ENCODE measurements at regions not wholly inside any gene's neighbourhood (a gene's known extent, or its start where the extent isn't known, plus 50 kb on each side); places are given as distances from the start of the nearest gene placed in this dataset.

DNA sequence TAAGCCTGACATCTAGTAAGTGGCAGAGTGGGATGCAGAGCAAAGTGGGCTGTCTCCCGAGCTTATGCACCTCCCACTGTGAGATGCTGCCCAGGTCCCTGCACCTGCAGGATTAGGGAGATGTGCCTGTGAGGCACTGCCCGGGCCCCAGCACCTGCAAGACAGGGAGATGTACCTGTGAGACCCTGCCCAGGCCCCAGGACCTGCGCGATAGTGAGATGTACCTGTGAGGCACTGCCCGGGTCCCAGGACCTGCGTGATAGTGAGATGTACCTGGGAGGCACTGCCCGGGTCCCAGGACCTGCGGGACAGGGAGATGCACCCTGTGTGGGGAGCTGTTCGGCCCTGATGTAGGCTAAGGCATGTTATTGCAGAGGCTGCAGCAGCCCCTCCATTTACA is 622.8 kb downstream of the PTPRU start:
- no peaks in the 10 kb centered on the region for H3K36me3 ChIP-seq
- DNase-seq (no peak), ATAC-seq (no peak)
- intact Hi-C loops (cut with DNase I; ENCODE audit: low total_unique reads), result no loop called here
- peaks cover 0 to 6% (median 0%) of the 10 kb centered on the region in 3 donors for H3K27me3 ChIP-seq
- TF ChIP-seq POLR2A (IDR thresholded peaks at IDR 0.05), result no peak
- no peak overlapping the region for H3K27ac ChIP-seq
- H3K4me1 ChIP-seq, result no peaks in the 10 kb centered on the region
- H3K9me3 ChIP-seq, result peaks cover 0 to 8% (median 5%) of the 10 kb centered on the region in 3 donors
- in situ Hi-C loops (cut with MboI; ENCODE audit: low sequenced_read_pairs in 4 of 4), result no loop called here
- no peak overlapping the region for H3K4me3 ChIP-seq

DNA sequence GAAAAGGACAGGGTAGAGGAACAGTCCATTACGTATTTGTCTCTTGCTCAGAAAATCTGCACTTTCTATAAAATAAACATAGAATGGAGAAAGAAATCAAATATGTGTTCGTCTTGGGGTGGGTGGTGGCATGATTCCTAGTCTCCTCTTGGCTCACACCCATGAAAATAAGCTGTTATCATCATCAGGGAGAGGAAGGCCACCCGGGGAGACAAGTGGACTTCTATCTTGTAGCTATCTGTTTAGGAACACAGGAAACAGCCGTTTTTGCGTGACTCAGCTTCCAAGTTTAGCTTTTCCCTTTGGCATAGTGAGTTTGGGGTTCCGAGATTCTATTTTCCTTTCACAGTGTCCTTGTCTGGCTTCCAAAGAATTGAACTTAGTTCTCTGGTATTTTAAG is 622.3 kb downstream of the PTPRU start:
- H3K9me3 ChIP-seq, result peaks cover 0 to 8% (median 5%) of the 10 kb centered on the region in 3 donors
- intact Hi-C loops (cut with DNase I; ENCODE audit: low total_unique reads) (no loop called here), in situ Hi-C loops (cut with MboI; ENCODE audit: low sequenced_read_pairs in 4 of 4) (no loop called here)
- H3K27me3 ChIP-seq, result peaks cover 0 to 6% (median 0%) of the 10 kb centered on the region in 3 donors
- no peak for DNase-seq
- no peaks in the 10 kb centered on the region for H3K4me1 ChIP-seq
- H3K4me3 ChIP-seq, result no peak overlapping the region
- H3K36me3 ChIP-seq, result no peaks in the 10 kb centered on the region
- TF ChIP-seq POLR2A (IDR thresholded peaks at IDR 0.05) (no peak), CTCF (IDR thresholded peaks at IDR 0.05 in 4 of 5, conservative IDR thresholded peaks at IDR 0.05 in 1 of 5) (no peak)
- H3K27ac ChIP-seq, result no peak overlapping the region
- ATAC-seq, result no peak

DNA sequence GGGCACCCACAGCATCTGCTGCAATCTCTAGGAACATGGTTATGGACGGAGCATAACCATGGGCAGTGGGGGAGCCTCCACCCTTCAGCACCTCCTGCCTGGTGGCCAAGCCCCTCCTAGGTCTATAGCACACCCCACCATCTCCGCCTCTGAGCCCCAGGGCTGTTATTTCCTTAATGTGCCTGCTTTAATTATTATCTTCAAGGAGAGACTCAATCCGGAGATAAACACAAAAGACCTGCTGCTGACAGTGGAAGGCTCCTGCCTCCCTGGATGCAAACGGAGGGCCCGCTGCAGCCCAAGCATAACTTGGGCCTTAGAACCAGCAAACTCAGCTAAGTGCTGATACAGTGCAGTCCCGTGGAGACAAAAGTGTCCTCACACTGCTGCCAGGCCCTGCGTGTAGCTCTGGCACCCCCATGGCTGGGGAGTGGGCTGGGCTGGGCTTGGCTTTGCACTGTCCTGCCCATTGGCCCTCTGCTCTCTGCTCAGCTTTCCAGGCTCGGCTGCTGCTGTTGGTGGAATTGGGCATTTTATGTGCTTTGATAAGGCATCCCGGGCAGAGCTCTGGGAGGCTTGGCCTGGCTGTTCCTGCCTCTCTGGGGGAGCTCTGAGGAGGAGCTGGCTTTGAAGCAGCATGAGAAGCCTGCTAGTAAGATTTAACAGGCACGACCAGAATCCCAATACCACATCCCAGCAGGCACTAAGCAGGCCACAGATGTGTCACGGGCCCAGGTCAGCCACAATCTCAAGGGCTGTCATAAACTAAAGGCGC is 620.2 kb downstream of the PTPRU start:
- Histone ChIP-seq H3K36me3 (no peaks in the 10 kb centered on the region), H3K4me1 (no peaks in the 10 kb centered on the region), H3K27me3 (peaks cover 0 to 6% (median 2%) of the 10 kb centered on the region in 3 donors), H3K4me3 (no peak overlapping the region), H3K27ac (no peak overlapping the region), H3K9me3 (peaks cover 0 to 8% (median 5%) of the 10 kb centered on the region in 3 donors)
- DNase-seq (no peak), ATAC-seq (no peak)
- in situ Hi-C loops (cut with MboI; ENCODE audit: low sequenced_read_pairs in 4 of 4), result no loop called here
- TF ChIP-seq POLR2A (IDR thresholded peaks at IDR 0.05), result no peak
- TF ChIP-seq CTCF (IDR thresholded peaks at IDR 0.05 in 4 of 5, conservative IDR thresholded peaks at IDR 0.05 in 1 of 5), result no peak
- intact Hi-C loops (cut with DNase I; ENCODE audit: low total_unique reads), result no loop called here

DNA sequence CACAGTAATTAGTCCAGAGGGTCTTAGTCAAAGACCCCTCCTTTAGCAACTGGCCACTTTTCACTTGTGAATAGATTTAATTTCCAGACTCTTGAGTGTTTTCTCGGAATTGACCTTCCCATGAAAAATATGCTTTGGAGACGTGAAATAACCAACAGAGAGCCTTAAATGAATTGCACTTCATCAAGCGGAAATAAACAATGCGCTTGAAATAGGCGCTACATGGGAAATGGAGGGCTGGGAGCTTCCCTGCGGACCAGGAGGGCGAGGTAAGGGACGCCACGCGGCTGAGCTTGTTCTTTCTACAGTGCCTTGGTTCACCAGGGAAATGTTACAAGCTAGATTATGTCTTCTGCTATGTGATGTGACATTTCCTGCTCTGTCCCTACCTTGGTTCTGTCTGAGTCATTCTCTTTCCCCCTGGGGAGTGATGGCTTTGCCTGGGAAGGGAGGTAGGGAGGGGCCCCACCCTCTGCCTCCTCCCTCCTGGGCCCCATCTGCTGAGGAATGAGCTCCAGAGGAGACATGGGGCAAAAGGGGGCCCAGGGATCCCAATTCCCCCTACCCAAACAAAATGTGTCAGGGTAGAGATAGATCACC is 619.3 kb downstream of the PTPRU start:
- TF ChIP-seq CTCF (IDR thresholded peaks at IDR 0.05 in 4 of 5, conservative IDR thresholded peaks at IDR 0.05 in 1 of 5), result no peak
- TF ChIP-seq POLR2A (IDR thresholded peaks at IDR 0.05), result no peak
- ATAC-seq (no peak), DNase-seq (no peak)
- H3K27ac ChIP-seq, result no peak overlapping the region
- no peaks in the 10 kb centered on the region for H3K4me1 ChIP-seq
- peaks cover 0 to 6% (median 2%) of the 10 kb centered on the region in 3 donors for H3K27me3 ChIP-seq
- intact Hi-C loops (cut with DNase I; ENCODE audit: low total_unique reads), result no loop called here
- peaks cover 0 to under 1% (median 0%) of the 10 kb centered on the region in 3 donors for H3K9me3 ChIP-seq
- no peak overlapping the region for H3K4me3 ChIP-seq
- in situ Hi-C loops (cut with MboI; ENCODE audit: low sequenced_read_pairs in 4 of 4), result no loop called here
- H3K36me3 ChIP-seq, result no peaks in the 10 kb centered on the region

DNA sequence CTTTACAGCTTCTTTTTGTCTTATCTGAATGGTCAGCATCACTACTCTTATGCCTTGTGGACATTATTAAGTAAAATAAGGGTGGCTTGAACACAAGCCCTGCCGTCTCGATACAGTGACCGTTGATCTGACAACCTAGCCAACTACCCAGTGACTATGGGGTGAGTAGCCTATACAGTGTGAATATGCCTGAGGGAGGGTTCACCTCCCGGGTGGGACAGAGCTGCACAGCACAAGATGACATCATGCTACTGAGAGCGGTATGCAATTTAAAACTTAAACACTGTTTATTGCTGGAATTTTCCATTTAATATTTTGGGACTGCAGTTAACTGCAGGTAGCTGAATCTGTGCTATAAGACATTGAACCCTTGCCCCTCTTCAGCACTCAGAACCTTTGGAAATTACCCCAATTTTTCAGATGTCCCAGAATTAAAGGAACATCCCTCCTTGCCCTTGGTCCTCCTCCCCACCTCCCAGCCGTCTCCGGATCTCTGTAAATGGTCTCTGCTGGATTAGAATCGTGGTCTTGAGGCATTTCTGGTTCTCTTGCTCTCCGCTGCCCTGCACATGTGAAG is 618.5 kb downstream of the PTPRU start:
- intact Hi-C loops (cut with DNase I; ENCODE audit: low total_unique reads), result no loop called here

More for the DNA sequence above, 618.5 kb downstream of the PTPRU start:
- Histone ChIP-seq H3K27me3 (peaks cover 0 to 15% (median 4%) of the 10 kb centered on the region in 3 donors), H3K9me3 (no peaks in the 10 kb centered on the region), H3K27ac (no peak overlapping the region), H3K36me3 (no peaks in the 10 kb centered on the region), H3K4me1 (no peaks in the 10 kb centered on the region), H3K4me3 (no peak overlapping the region)
- TF ChIP-seq POLR2A (IDR thresholded peaks at IDR 0.05), result no peak
- TF ChIP-seq CTCF (IDR thresholded peaks at IDR 0.05 in 4 of 5, conservative IDR thresholded peaks at IDR 0.05 in 1 of 5), result no peak
- no peak for ATAC-seq
- DNase-seq, result no peak
- in situ Hi-C loops (cut with MboI; ENCODE audit: low sequenced_read_pairs in 4 of 4), result no loop called here

Data from gastrocnemius medialis (tissue), 4 donors.